ENCODE measurements at regions not wholly inside any gene's neighbourhood (a gene's known extent, or its start where the extent isn't known, plus 50 kb on each side); places are given as distances from the start of the nearest gene placed in this dataset.

DNA sequence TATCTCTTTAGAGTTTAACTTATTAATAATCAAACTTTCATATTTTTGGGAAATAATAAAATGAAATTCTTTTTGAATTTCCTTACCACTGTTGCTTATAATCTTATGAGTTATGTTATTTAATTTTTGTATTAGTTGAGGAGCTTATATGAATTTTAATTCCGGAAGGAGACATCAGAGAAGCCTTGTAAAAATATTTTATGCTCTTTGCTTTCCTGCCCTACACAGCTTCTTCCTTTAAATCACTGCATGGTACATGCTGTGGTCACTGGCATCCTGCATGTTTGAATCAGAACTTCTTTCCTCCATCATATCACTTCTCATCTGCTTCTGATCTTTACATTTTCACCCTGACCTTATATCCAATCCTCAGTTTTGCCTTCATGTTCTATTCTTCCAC, 266.7 kb upstream of the ZSWIM2 start:
- Histone ChIP-seq H3K27ac (ENCODE audit: low read depth in 1 of 2, low read length in 2 of 2) (no peak overlapping the region), H3K36me3 (replicated peaks in 1 of 2; ENCODE audit: control insufficient read depth in 1 of 2, insufficient read depth in 2 of 2, low read length in 2 of 2) (no peaks in the 10 kb centered on the region), H4K20me1 (ENCODE audit: insufficient read depth, low read length) (no peaks in the 10 kb centered on the region), H3K4me3 (replicated peaks in 1 of 3; ENCODE audit: low read depth in 2 of 3, low read length in 3 of 3) (no peak overlapping the region), H3K27me3 (ENCODE audit: control insufficient read depth in 2 of 2, insufficient read depth in 2 of 2, low read length in 2 of 2) (no peaks in the 10 kb centered on the region), H3K4me1 (ENCODE audit: control insufficient read depth in 1 of 2, insufficient read depth in 2 of 2, low read length in 2 of 2) (no peaks in the 10 kb centered on the region), H3K9me3 (replicated peaks in 1 of 2; ENCODE audit: control insufficient read depth in 1 of 2, insufficient read depth in 1 of 2, low read length in 2 of 2) (no peaks in the 10 kb centered on the region), H3K9ac (ENCODE audit: insufficient read depth, low read length, poor library complexity, severe bottlenecking) (no peak overlapping the region), H3K79me2 (ENCODE audit: insufficient read depth, low read length) (no peaks in the 10 kb centered on the region), H3K4me2 (replicated peaks; ENCODE audit: extremely low read depth, low read length, poor library complexity, severe bottlenecking) (no peak overlapping the region), H2AFZ (ENCODE audit: insufficient read depth, low read depth, low read length, poor library complexity, severe bottlenecking) (no peak overlapping the region)
- Mint-ChIP-seq H3K4me3 (no peak overlapping the region), H3K9me3 (peaks cover 0 to 5% (median 0%) of the 10 kb centered on the region in 7 donors), H3K4me1 (no peaks in the 10 kb centered on the region), H3K27me3 (ENCODE audit: low read depth in 3 of 3) (no peaks in the 10 kb centered on the region), H3K27ac (no peak overlapping the region), H3K36me3 (no peaks in the 10 kb centered on the region)
- TF ChIP-seq, protein P1, sequence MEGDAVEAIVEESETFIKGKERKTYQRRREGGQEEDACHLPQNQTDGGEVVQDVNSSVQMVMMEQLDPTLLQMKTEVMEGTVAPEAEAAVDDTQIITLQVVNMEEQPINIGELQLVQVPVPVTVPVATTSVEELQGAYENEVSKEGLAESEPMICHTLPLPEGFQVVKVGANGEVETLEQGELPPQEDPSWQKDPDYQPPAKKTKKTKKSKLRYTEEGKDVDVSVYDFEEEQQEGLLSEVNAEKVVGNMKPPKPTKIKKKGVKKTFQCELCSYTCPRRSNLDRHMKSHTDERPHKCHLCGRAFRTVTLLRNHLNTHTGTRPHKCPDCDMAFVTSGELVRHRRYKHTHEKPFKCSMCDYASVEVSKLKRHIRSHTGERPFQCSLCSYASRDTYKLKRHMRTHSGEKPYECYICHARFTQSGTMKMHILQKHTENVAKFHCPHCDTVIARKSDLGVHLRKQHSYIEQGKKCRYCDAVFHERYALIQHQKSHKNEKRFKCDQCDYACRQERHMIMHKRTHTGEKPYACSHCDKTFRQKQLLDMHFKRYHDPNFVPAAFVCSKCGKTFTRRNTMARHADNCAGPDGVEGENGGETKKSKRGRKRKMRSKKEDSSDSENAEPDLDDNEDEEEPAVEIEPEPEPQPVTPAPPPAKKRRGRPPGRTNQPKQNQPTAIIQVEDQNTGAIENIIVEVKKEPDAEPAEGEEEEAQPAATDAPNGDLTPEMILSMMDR (IDR thresholded peaks at IDR 0.05) = no peak
- DNase-seq = no peak
- intact Hi-C loops (cut with micrococcal nuclease) = no loop called here
- WGBS (ENCODE audit: insufficient coverage) = no CpG with 5 or more reads among the region's 1 CpG

DNA sequence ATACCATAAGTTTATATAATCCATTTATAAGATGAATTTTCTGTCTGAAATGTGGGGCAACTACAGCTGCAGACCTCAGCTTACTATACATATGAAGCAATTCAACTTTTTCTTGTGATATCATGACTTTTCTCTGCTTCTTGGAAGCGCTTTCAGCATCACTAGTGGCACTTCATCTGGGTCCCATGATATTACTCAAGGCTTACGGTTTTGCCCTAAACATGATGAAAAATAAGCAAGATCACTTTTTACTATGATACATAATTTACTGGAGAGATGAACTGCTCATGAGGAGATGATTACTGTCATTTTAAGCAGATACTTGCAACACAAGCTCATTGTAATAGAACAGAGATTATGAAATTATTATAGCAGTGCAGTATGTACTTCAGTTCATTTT, 258.0 kb upstream of the ZSWIM2 start:
- Mint-ChIP-seq H3K9me3 (peaks cover 0 to 4% (median 1%) of the 10 kb centered on the region in 7 donors), H3K27me3 (ENCODE audit: low read depth in 3 of 3) (no peaks in the 10 kb centered on the region), H3K36me3 (no peaks in the 10 kb centered on the region), H3K4me1 (no peaks in the 10 kb centered on the region), H3K4me3 (no peak overlapping the region), H3K27ac (no peak overlapping the region)
- Histone ChIP-seq H3K27ac (ENCODE audit: low read depth in 1 of 2, low read length in 2 of 2) (no peak overlapping the region), H3K4me1 (ENCODE audit: control insufficient read depth in 1 of 2, insufficient read depth in 2 of 2, low read length in 2 of 2) (no peaks in the 10 kb centered on the region), H2AFZ (ENCODE audit: insufficient read depth, low read depth, low read length, poor library complexity, severe bottlenecking) (no peak overlapping the region), H3K27me3 (ENCODE audit: control insufficient read depth in 2 of 2, insufficient read depth in 2 of 2, low read length in 2 of 2) (no peaks in the 10 kb centered on the region), H3K9ac (ENCODE audit: insufficient read depth, low read length, poor library complexity, severe bottlenecking) (no peak overlapping the region), H4K20me1 (ENCODE audit: insufficient read depth, low read length) (no peaks in the 10 kb centered on the region), H3K36me3 (replicated peaks in 1 of 2; ENCODE audit: control insufficient read depth in 1 of 2, insufficient read depth in 2 of 2, low read length in 2 of 2) (no peaks in the 10 kb centered on the region), H3K9me3 (replicated peaks in 1 of 2; ENCODE audit: control insufficient read depth in 1 of 2, insufficient read depth in 1 of 2, low read length in 2 of 2) (no peaks in the 10 kb centered on the region), H3K4me2 (replicated peaks; ENCODE audit: extremely low read depth, low read length, poor library complexity, severe bottlenecking) (no peak overlapping the region), H3K79me2 (ENCODE audit: insufficient read depth, low read length) (no peaks in the 10 kb centered on the region), H3K4me3 (replicated peaks in 1 of 3; ENCODE audit: low read depth in 2 of 3, low read length in 3 of 3) (no peak overlapping the region)
- TF ChIP-seq, protein P1 (IDR thresholded peaks at IDR 0.05) = no peak
- DNase-seq = no peak
- intact Hi-C loops (cut with micrococcal nuclease) = no loop called here
- 100% methylated on average over 1 of the region's 2 CpGs for WGBS (ENCODE audit: insufficient coverage)
